Effector memory CD8-positive, alpha-beta T cell (primary cell): ENCODE measurements at regions not wholly inside any gene's neighbourhood (a gene's known extent, or its start where the extent isn't known, plus 50 kb on each side); places are given as distances from the start of the nearest gene placed in this dataset.

Source experiments
- ATAC-seq: fragments of 150-1000 bp; cut with Tn5 transposase; replicated peaks from 2 replicates; pipeline ENCODE4 v1.10.0; 2021; ENCODE audit warnings: mild to moderate bottlenecking, moderate library complexity
- DNase-seq, 3 experiments: peaks; one replicate each; pipeline ENCODE4 v3.0.0; 2021
- H3K27ac Mint-ChIP-seq, 2 donors: one replicate each; pipeline ENCODE4 v1.8.0; 2022; ENCODE audit warnings: mild to moderate bottlenecking in 2 of 2, mixed read lengths in 2 of 2, moderate library complexity in 2 of 2
- H3K27me3 Mint-ChIP-seq, 2 donors: one replicate each; pipeline ENCODE4 v1.8.0; 2022; ENCODE audit warnings: mixed read lengths in 2 of 2
- H3K36me3 Mint-ChIP-seq: one replicate; pipeline ENCODE4 v1.8.0; 2022; ENCODE audit warnings: mild to moderate bottlenecking, moderate library complexity, mixed read lengths; ENCODE audit not compliant: insufficient read depth
- H3K4me1 Mint-ChIP-seq, 2 donors: one replicate each; pipeline ENCODE4 v1.8.0; 2022; ENCODE audit warnings: low read depth in 2 of 2, mixed read lengths in 2 of 2
- H3K4me3 Mint-ChIP-seq, 2 donors: one replicate each; pipeline ENCODE4 v1.8.0; 2022; ENCODE audit warnings: mild to moderate bottlenecking in 2 of 2, mixed read lengths in 2 of 2, moderate library complexity in 2 of 2
- H3K9me3 Mint-ChIP-seq, 2 donors: one replicate each; pipeline ENCODE4 v1.8.0; 2022; ENCODE audit warnings: mixed read lengths in 2 of 2

DNA sequence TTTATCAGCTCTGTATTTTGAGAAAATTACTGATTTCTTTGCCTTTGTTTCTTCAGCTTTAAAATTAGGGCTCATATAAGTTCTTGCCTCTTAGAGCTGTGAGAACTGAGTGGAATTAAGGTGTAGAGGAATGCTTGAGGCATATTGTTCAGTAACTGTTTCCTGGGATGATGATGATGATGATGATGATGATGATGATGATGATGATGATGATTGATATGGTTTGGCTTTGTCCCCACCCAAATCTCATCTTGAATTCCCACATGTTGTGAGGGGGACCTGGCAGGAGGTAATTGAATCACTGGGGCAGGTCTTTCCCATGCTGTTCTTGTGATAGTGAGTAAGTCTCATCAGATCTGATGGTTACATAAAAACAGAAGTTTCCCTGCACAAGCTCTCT lies 118.7 kb downstream of the CHRM3 start:
- H3K4me3 Mint-ChIP-seq = no peak overlapping the region
- H3K27ac Mint-ChIP-seq = no peak overlapping the region
- H3K27me3 Mint-ChIP-seq = no peaks in the 10 kb centered on the region

DNA sequence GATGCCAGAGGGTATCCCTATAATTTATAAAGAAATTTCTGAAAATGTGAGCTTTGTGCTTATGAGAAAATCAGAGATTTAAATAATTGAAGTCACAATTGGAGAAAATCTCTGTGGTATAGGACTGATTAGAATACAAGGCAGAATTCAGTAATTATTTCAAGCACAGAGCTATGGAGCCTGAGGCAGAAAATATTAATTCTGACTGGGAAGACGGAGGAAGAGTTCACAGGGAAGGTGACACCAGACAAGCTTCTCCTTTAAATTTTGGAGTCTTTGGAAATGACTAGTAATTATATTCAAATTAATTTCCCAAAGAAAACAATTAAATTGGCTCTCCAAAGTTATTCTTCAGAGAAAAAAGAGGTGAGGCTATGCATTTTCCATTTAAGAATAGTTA lies 121.5 kb downstream of the CHRM3 start:
- Mint-ChIP-seq H3K4me3 (no peak overlapping the region), H3K9me3 (peaks cover 7 to 14% of the 10 kb centered on the region in 2 donors), H3K4me1 (no peaks in the 10 kb centered on the region), H3K36me3 (no peaks in the 10 kb centered on the region), H3K27ac (no peak overlapping the region), H3K27me3 (no peaks in the 10 kb centered on the region)
- ATAC-seq (no peak), DNase-seq (no peak)

More for the DNA sequence above, 118.7 kb downstream of the CHRM3 start:
- Mint-ChIP-seq H3K4me1 (peaks cover 0 to 3% of the 10 kb centered on the region in 2 donors), H3K36me3 (no peaks in the 10 kb centered on the region), H3K9me3 (peaks cover 8 to 14% of the 10 kb centered on the region in 2 donors)
- ATAC-seq (no peak), DNase-seq (no peak)

DNA sequence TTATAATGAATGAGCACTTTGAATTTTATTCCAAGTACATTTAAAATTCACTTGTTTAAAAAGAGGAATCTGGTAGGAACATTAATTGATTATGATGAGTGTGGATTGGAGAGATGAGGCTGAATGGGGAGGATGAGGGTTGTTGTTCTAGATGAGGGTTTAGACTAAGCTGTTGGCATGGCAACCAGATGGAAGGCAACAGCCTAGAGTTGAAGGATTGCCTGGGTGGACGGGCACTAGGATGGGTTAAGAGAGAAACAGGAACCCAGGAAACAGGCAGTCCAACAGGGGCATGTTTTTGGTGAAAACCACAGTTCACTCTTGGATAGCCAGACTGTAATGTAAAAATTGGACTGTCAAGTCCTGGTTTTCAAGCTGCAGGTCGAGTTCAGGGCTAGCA lies 125.5 kb downstream of the CHRM3 start:
- H3K27me3 Mint-ChIP-seq = no peaks in the 10 kb centered on the region
- no peak overlapping the region for H3K27ac Mint-ChIP-seq
- H3K4me3 Mint-ChIP-seq = no peak overlapping the region
- peaks cover 0 to 2% of the 10 kb centered on the region in 2 donors for H3K9me3 Mint-ChIP-seq
- no peaks in the 10 kb centered on the region for H3K4me1 Mint-ChIP-seq
- ATAC-seq (no peak), DNase-seq (no peak)
- no peaks in the 10 kb centered on the region for H3K36me3 Mint-ChIP-seq

DNA sequence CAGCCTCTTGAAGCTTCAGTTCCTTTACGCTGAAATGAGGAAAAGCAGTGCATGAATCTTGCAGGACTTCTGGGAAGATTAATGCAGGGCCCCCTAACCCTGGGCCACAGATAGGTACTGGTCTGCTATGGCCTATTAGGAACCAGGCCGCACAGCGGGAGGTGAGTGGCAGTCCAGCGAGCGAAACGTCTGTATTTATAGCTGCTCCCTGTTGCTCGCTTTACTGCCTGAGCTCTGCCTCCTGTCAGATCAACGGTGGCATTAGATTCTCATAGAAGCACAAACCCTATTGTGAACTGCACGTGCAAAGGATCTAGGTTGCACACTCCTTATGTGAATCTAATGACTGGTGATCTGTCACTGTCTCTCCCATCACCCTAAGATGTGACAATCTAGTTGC lies 130.2 kb downstream of the CHRM3 start:
- no peak overlapping the region for H3K4me3 Mint-ChIP-seq
- ATAC-seq (no peak), DNase-seq (no peak)
- H3K36me3 Mint-ChIP-seq = no peaks in the 10 kb centered on the region
- no peaks in the 10 kb centered on the region for H3K27me3 Mint-ChIP-seq
- H3K9me3 Mint-ChIP-seq = no peaks in the 10 kb centered on the region
- H3K4me1 Mint-ChIP-seq = no peaks in the 10 kb centered on the region
- H3K27ac Mint-ChIP-seq = no peak overlapping the region

DNA sequence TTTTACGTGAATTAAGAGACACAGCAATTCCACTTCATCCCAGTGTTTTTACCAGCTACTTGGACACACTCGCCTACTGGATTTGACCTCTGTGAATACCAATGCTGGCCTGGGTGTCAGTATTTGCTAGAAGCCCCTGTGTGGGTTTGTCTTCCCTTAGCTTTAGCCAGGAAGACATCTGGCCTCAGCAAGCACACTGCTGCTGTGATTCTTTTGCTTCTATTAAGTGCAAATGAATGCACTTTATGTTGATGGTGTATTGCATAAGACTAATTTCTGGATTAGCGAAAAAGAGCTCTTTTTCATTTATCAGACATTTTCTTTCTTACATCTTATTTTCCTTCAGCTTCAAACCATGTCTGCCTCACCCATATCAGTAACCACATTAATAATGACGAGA lies 140.0 kb downstream of the CHRM3 start:
- peaks cover 0 to 2% of the 10 kb centered on the region in 2 donors for H3K9me3 Mint-ChIP-seq
- no peak for DNase-seq
- no peaks in the 10 kb centered on the region for H3K36me3 Mint-ChIP-seq
- ATAC-seq = no peak
- no peak overlapping the region for H3K27ac Mint-ChIP-seq
- H3K4me1 Mint-ChIP-seq = no peaks in the 10 kb centered on the region
- H3K27me3 Mint-ChIP-seq = no peaks in the 10 kb centered on the region
- no peak overlapping the region for H3K4me3 Mint-ChIP-seq

DNA sequence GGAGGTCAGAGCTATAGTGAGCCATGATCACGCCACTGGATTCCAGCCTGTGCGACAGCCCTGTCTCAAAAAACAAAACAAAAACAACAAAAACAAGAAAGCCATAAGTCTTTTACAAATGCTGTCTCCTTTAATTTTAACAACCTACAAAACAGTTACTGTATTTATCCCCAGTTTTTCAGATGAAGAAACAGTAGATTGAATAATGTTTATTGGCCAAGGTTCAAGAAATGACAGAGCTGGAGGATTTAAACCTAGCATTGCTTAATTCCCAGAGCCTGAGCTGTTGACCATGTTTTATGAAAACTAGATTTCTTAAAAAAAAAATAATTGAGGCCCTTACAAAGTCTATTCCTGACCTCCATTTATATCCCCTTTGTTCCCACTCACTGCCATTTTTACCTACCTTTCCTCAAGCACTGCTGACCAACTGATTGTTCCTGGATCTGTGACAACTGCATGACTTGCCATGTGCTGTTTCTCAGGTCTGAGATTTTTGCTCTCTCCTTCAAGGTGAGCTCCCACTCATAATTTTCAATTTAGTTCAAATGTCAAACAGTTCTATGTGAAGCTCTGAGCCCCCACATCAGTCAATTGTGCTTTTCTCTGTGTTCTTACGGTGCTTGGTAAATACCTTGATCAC lies 140.8 kb downstream of the CHRM3 start:
- DNase-seq = no peak
- peaks cover 0 to 2% of the 10 kb centered on the region in 2 donors for H3K9me3 Mint-ChIP-seq
- ATAC-seq = no peak
- no peaks in the 10 kb centered on the region for H3K4me1 Mint-ChIP-seq
- H3K4me3 Mint-ChIP-seq = no peak overlapping the region
- no peaks in the 10 kb centered on the region for H3K36me3 Mint-ChIP-seq
- H3K27ac Mint-ChIP-seq = no peak overlapping the region
- H3K27me3 Mint-ChIP-seq = no peaks in the 10 kb centered on the region

DNA sequence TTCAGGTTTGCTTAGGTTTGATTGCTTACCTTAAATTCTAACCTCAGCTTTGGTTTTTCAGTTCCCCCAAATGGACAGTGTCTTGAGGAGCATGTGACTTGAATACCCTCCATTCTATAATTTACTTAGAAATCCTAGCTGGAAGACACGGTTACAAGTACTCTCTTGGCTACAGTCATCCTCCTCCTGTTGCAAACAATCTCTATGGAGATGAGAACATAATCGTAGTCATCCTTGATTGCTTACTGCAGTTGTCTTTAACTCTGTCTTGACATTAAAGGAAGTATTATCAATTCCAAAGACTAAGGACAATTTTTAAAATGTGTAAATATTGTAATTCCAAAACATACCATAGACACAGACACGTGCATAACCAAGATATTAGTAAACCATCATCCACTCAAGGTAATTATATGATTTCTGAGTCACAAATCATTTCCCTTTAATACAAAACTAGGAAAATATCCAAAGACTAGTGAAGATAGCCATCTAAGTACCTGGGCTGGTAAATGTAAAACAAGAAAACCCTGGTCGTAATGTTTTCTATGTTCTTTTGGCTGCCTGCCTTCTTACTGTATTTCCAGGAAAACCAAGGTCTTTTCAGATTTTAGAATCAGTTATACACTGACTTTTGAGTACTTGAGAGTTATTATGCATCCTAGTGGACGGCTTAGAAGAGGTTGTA lies 149.9 kb downstream of the CHRM3 start:
- Mint-ChIP-seq H3K4me3 (no peak overlapping the region), H3K27me3 (no peaks in the 10 kb centered on the region), H3K36me3 (no peaks in the 10 kb centered on the region), H3K4me1 (no peaks in the 10 kb centered on the region), H3K27ac (no peak overlapping the region), H3K9me3 (no peaks in the 10 kb centered on the region)
- ATAC-seq = no peak
- DNase-seq = no peak

- Mint-ChIP-seq H3K4me3 (no peak overlapping the region), H3K4me1 (no peaks in the 10 kb centered on the region), H3K9me3 (no peaks in the 10 kb centered on the region), H3K36me3 (no peaks in the 10 kb centered on the region), H3K27ac (no peak overlapping the region), H3K27me3 (no peaks in the 10 kb centered on the region)
- DNase-seq = no peak
- ATAC-seq = no peak
These were observed 151.4 kb downstream of the CHRM3 start for GRCh38 chr1:239537795-239538194.

DNA sequence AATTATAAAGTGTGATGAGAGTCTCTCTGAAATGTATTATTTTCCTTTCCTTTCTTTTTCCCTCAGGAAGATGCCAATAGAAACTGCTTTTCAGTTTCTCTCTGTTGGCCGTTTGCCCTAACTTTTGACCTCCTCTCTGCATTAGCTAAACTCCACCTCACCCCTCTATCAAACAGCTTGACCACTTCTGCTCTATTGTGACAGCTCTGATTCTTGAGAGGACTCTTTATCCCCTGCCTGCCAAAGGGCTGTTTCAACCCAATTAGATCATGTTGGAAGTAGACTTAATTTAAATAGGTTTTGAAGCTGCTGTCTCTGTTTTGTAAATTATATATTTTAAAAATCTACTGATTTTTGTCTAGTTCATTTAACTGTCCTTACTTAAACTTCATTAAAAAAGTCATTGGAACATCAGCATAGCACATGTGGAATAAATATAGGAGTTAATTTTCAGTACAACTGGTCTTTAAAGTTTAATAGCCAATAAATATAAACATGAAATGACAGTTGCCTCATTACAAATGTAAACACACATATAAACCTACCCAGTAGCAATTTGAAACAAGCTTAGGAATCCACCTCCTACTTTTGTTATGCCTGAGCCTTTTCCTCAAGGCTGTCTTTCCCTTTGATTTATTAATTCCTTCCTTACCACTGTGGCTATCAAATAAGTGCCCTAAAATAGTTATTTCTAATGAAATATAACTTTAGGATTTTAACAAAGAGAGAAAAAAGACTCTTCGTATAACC lies 152.0 kb downstream of the CHRM3 start:
- Mint-ChIP-seq H3K36me3 (no peaks in the 10 kb centered on the region), H3K27ac (no peak overlapping the region), H3K4me3 (no peak overlapping the region), H3K9me3 (no peaks in the 10 kb centered on the region), H3K27me3 (no peaks in the 10 kb centered on the region), H3K4me1 (no peaks in the 10 kb centered on the region)
- ATAC-seq (no peak), DNase-seq (no peak)

DNA sequence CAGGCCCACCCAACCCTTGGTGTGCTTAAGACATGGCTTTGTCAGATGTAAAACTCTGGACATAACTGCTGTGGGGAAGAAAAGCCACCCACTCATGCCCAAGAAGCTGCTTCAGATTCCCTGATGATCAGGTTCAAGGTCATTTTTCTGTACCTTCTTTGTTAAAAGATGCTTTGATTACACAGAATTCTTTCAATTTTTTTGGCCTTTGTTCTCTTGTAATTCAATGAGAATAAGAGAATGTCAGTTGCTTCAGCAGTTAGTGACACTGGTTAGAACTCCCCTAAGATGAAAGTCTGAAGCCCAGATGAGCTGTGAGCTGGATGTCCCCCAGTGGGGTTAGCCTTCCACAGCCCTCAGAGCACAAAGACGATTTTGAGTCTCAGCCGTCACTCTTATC lies 152.7 kb downstream of the CHRM3 start:
- DNase-seq (no peak), ATAC-seq (no peak)
- Mint-ChIP-seq H3K4me3 (no peak overlapping the region), H3K4me1 (no peaks in the 10 kb centered on the region), H3K36me3 (no peaks in the 10 kb centered on the region), H3K27me3 (no peaks in the 10 kb centered on the region), H3K27ac (no peak overlapping the region), H3K9me3 (no peaks in the 10 kb centered on the region)

DNA sequence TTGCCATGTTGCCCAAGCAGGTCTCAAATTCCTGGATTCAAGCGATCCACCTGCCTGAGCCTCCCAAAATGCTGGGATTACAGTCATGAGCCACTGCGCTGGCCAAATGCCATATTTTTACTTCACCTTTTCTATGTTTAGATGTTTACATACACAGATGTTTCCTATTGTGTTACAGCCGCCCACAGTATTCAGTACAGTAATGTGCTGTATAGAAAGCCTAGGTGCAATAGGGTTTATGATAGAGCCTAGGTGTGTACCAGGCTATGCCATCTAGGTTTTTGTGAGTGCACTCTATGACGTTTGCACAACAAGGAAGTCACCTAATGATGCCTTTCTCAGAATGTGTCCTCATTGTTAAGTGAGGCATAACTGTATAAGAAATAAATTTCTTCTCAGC lies 153.4 kb downstream of the CHRM3 start:
- H3K27me3 Mint-ChIP-seq = no peaks in the 10 kb centered on the region
- H3K27ac Mint-ChIP-seq = no peak overlapping the region
- no peak for ATAC-seq
- no peak overlapping the region for H3K4me3 Mint-ChIP-seq
- H3K4me1 Mint-ChIP-seq = no peaks in the 10 kb centered on the region
- DNase-seq = no peak
- no peaks in the 10 kb centered on the region for H3K9me3 Mint-ChIP-seq
- no peaks in the 10 kb centered on the region for H3K36me3 Mint-ChIP-seq

DNA sequence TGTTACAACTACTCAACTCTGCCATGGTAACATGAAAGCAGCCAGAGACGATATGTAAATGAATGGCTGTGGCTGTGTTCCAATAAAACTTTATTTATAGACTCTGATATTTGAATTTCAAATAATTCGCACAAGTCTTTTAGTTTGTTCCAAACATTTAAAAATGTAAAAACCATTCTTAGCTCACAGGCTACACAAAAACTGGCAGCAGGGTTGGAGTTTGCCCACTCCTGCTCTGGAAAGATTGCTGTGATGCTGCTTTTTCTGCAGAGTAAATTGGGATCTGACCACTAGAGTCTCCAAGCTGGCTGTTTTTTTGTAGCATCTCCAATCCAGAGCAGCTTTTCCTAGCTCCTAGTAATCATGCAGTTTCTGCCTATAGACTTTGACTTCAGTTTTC lies 157.5 kb downstream of the CHRM3 start:
- Mint-ChIP-seq H3K4me1 (peaks cover 8 to 10% of the 10 kb centered on the region in 2 donors), H3K9me3 (peaks cover 2 to 6% of the 10 kb centered on the region in 2 donors), H3K27me3 (no peaks in the 10 kb centered on the region), H3K4me3 (no peak overlapping the region), H3K27ac (no peak overlapping the region), H3K36me3 (no peaks in the 10 kb centered on the region)
- no peak for DNase-seq
- ATAC-seq = no peak

DNA sequence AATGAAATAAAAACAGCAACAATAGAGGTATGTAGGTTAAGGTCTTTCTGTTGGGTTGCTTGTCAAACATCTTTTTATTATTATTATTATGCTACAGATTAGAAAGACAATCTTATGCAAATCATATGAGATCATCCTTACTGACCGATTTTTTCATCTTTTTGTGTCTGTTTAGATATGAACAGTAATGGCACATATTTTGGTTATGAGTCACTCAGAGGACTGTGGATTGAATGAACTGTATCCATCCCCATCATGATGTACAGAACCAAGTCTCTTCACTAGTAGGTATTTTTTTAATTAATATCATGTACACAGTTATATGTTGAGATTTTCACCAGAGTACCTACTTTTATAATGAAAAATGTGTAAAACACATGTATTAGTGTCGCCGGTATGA lies 159.1 kb downstream of the CHRM3 start:
- H3K4me1 Mint-ChIP-seq = peaks cover 8 to 10% of the 10 kb centered on the region in 2 donors
- H3K4me3 Mint-ChIP-seq = no peak overlapping the region
- no peak for ATAC-seq
- H3K36me3 Mint-ChIP-seq = no peaks in the 10 kb centered on the region
- H3K27me3 Mint-ChIP-seq = no peaks in the 10 kb centered on the region
- DNase-seq = no peak
- H3K9me3 Mint-ChIP-seq = peaks cover 2 to 6% of the 10 kb centered on the region in 2 donors
- no peak overlapping the region for H3K27ac Mint-ChIP-seq

DNA sequence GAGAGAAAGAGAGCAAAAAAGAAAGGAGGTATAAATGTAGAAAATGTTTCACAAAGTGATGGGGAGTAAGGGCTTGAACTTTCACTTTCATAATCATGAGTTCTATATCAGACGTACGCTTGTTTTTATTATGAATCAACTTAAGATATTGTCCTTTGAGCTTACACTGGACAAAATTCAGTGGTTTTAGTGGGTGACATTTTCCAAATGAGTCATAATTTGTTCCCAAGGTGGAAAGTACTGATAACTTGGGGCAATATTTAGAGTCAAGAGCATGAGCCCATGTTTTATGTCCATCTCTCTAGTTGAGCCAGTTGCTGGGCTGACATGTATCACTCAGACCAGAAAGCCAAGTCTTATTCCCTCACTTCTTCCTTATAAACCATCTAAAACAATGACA lies 161.6 kb downstream of the CHRM3 start:
- Mint-ChIP-seq H3K27me3 (no peaks in the 10 kb centered on the region), H3K4me3 (peak overlapping the region; percentile 73 to 81), H3K27ac (peak overlapping the region; percentile 84 to 93), H3K9me3 (peaks cover 2 to 6% of the 10 kb centered on the region in 2 donors), H3K36me3 (no peaks in the 10 kb centered on the region), H3K4me1 (peaks cover 8 to 10% of the 10 kb centered on the region in 2 donors)
- ATAC-seq (peak; percentile 37), DNase-seq (no peak)
